ENCODE measurements at regions not wholly inside any gene's neighbourhood (a gene's known extent, or its start where the extent isn't known, plus 50 kb on each side); places are given as distances from the start of the nearest gene placed in this dataset.

DNA sequence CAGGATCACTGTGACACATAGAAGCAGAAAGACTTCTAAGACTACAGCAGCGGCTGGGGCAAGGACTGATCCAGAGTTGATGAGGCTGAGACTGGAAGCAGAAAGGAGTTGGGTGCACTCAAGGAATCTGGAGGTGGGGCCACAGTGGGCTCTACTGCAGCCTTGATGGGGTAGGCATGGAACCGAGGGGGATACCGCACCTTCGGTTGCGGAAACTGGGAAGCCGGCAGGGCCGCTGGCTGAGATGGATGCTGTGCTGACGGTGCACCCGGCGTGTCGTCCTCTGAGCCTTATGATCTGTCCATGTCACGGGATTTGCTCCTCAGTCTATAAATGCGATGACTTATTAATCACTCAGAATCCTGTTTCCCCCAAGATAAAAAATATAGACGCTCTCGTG, 473.5 kb upstream of the MYT1L start:
- ChIA-PET POLR2A (ENCODE audit: partially characterized antibody) (interaction anchor here (1.5 kb wide), 1 partner anchor 16 kb away, joined by 4 read pairs; no protein-coding TSS in a partner anchor), CTCF (ENCODE audit: partially characterized antibody) (no interaction called here)
- no peaks in the 10 kb centered on the region for H3K4me1 ChIP-seq (replicated peaks in 1 of 4; ENCODE audit: control insufficient read depth in 3 of 4, insufficient read depth in 4 of 4, low read length in 3 of 4)
- no peak overlapping the region for H2BK5ac ChIP-seq (ENCODE audit: low read depth, low read length)
- H3K27ac ChIP-seq (ENCODE audit: low read depth, low read length): no peak overlapping the region
- no peaks in the 10 kb centered on the region for H3K79me1 ChIP-seq (ENCODE audit: low read depth, low read length)
- no peak overlapping the region for H2BK120ac ChIP-seq (replicated peaks; ENCODE audit: low read depth, low read length)
- no peak overlapping the region for H2BK12ac ChIP-seq (ENCODE audit: low read depth, low read length)
- no peak overlapping the region for H2AK5ac ChIP-seq (ENCODE audit: low read depth, low read length)
- TF ChIP-seq YY1 (IDR thresholded peaks at IDR 0.05; ENCODE audit: low read depth, low read length): no peak
- H3K4me3 ChIP-seq (ENCODE audit: extremely low read depth in 1 of 4, insufficient read depth in 2 of 4, low read depth in 3 of 4, low read length in 4 of 4): no peak overlapping the region
- DNase-seq (ENCODE audit: low read depth in 1 of 2, low spot score in 2 of 2) (no peak), FAIRE-seq (no peak)
- no peak overlapping the region for H2AFZ ChIP-seq (ENCODE audit: low read length)
- H3K23ac ChIP-seq (ENCODE audit: insufficient read length): no peak overlapping the region
- H3K79me2 ChIP-seq (ENCODE audit: control insufficient read depth in 1 of 2, insufficient read depth in 2 of 2, low read length in 2 of 2): no peaks in the 10 kb centered on the region
- no peaks in the 10 kb centered on the region for H3K27me3 ChIP-seq (replicated peaks in 1 of 4; ENCODE audit: control insufficient read depth in 3 of 4, extremely low read depth in 1 of 4, insufficient read depth in 3 of 4, low read length in 3 of 4)
- WGBS, 2 experiments (ENCODE audit: extremely low coverage in 1 of 2, insufficient coverage in 1 of 2, insufficient read length in 1 of 2, insufficient replicate concordance in 2 of 2, low coverage in 1 of 2, low lambda C conversion rate in 2 of 2, missing lambda C conversion rate in 1 of 2): 98% methylated on average over 15 of the region's 15 CpGs; no CpG with 5 or more reads in 1 of the 2 experiments
- H3K4ac ChIP-seq (replicated peaks; ENCODE audit: insufficient read length, low read depth, low read length): no peak overlapping the region
- no peak overlapping the region for H4K8ac ChIP-seq (ENCODE audit: extremely low read depth, insufficient read depth, low read length)
- H2BK20ac ChIP-seq (ENCODE audit: low read length): no peak overlapping the region
- H4K91ac ChIP-seq (replicated peaks; ENCODE audit: insufficient read length, low read length): no peak overlapping the region
- H2BK15ac ChIP-seq (ENCODE audit: low read length): no peak overlapping the region
- H3K14ac ChIP-seq (ENCODE audit: insufficient read length): no peak overlapping the region
- H3K36me3 ChIP-seq (ENCODE audit: control insufficient read depth in 2 of 4, insufficient read depth in 4 of 4, low read length in 3 of 4): no peaks in the 10 kb centered on the region
- no peak overlapping the region for H3K56ac ChIP-seq (replicated peaks; ENCODE audit: insufficient read length, low read depth, low read length)
- H4K5ac ChIP-seq (ENCODE audit: insufficient read length, low read depth, low read length): no peak overlapping the region
- H3K9me3 ChIP-seq (ENCODE audit: insufficient read depth in 2 of 2, low read depth in 1 of 2, low read length in 1 of 2): peaks cover 0 to 5% of the 10 kb centered on the region in 2 experiments; a peak in 3 of 4 replicates
- H4K20me1 ChIP-seq (replicated peaks in 1 of 2; ENCODE audit: control insufficient read depth in 1 of 2, insufficient read depth in 2 of 2, low read length in 2 of 2): no peaks in the 10 kb centered on the region
- H3K23me2 ChIP-seq (ENCODE audit: low read depth, low read length): no peaks in the 10 kb centered on the region; the same call in 1 of the 2 replicates
- no peak overlapping the region for H3K18ac ChIP-seq (ENCODE audit: extremely low read depth, low read length)
- H3K4me2 ChIP-seq (ENCODE audit: insufficient read depth in 1 of 2, low read depth in 2 of 2, low read length in 2 of 2): no peak overlapping the region
- H3K9ac ChIP-seq (replicated peaks in 1 of 4; ENCODE audit: extremely low read depth in 1 of 4, low read depth in 3 of 4, low read length in 3 of 4): no peak overlapping the region

Data from H1 (cell line).